ENCODE measurements at regions not wholly inside any gene's neighbourhood (a gene's known extent, or its start where the extent isn't known, plus 50 kb on each side); places are given as distances from the start of the nearest gene placed in this dataset.
"Not testable (repeated sequence)": the region's sequence is repeated elsewhere in the genome, so short reads cannot be mapped to it uniquely, and the experiment has no call there.

DNA sequence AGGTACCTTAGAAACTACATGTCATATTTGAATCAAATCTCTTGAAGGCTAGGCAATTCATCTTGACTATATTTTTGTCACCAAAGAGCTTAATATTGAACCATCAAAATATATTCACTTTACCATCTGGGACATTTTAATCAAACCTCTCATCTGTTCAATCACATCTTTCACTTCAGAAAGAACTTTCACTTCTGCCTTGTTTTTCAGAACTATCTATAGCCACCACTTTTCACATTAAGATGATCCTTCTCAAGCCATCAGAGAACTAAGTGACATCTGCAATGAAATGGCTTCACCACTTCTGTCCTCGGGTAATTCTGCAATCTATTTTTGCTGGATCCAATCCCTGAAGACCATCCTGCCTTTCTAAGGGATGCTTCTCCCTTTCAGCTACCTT, 57.8 kb downstream of the OR2B2 start:
- Mint-ChIP-seq H3K4me1 (no peaks in the 10 kb centered on the region), H3K9me3 (no peaks in the 10 kb centered on the region)

GRCh38 chr6:27851440-27851839, 60.8 kb downstream of the OR2B2 start:
- Mint-ChIP-seq H3K9me3 (no peaks in the 10 kb centered on the region), H3K27ac (no peak overlapping the region)

More for the DNA sequence above, 57.8 kb downstream of the OR2B2 start:
- Mint-ChIP-seq H3K27ac (no peak overlapping the region), H3K4me3 (no peak overlapping the region), H3K36me3 (no peaks in the 10 kb centered on the region)
- DNase-seq (ENCODE audit: low spot score in 2 of 2) (no peak), ATAC-seq (no peak)

GRCh38 chr6:27849001-27849400, 63.2 kb downstream of the OR2B2 start:
- not testable (repeated sequence) for ATAC-seq, H3K27ac Mint-ChIP-seq, H3K4me1 Mint-ChIP-seq

More at GRCh38 chr6:27851440-27851839, 60.8 kb downstream of the OR2B2 start:
- no peak overlapping the region for H3K4me3 Mint-ChIP-seq
- no peaks in the 10 kb centered on the region for H3K36me3 Mint-ChIP-seq
- no peaks in the 10 kb centered on the region for H3K4me1 Mint-ChIP-seq
- ATAC-seq (no peak), DNase-seq (ENCODE audit: low spot score in 2 of 2) (no peak)

GRCh38 chr6:27847706-27848105, 64.5 kb downstream of the OR2B2 start:
- no peak overlapping the region for H3K4me3 Mint-ChIP-seq
- no peaks in the 10 kb centered on the region for H3K36me3 Mint-ChIP-seq
- ATAC-seq = no peak
- H3K4me1 Mint-ChIP-seq = no peaks in the 10 kb centered on the region
- no peaks in the 10 kb centered on the region for H3K9me3 Mint-ChIP-seq
- DNase-seq (ENCODE audit: low spot score in 2 of 2) = no peak
- H3K27ac Mint-ChIP-seq = no peak overlapping the region

More at GRCh38 chr6:27849001-27849400, 63.2 kb downstream of the OR2B2 start:
- H3K9me3 Mint-ChIP-seq; H3K36me3 Mint-ChIP-seq; DNase-seq (ENCODE audit: low spot score in 2 of 2); H3K4me3 Mint-ChIP-seq: not testable (repeated sequence)

- no peaks in the 10 kb centered on the region for H3K36me3 Mint-ChIP-seq
- H3K4me1 Mint-ChIP-seq = peaks cover 7% of the 10 kb centered on the region
- no peaks in the 10 kb centered on the region for H3K9me3 Mint-ChIP-seq
- H3K27ac Mint-ChIP-seq = no peak overlapping the region
- ATAC-seq (no peak), DNase-seq (ENCODE audit: low spot score in 2 of 2) (no peak)
- H3K4me3 Mint-ChIP-seq = no peak overlapping the region
Observed at GRCh38 chr6:27840572-27840971, 71.6 kb downstream of the OR2B2 start.

GRCh38 chr6:27839626-27840475, 72.3 kb downstream of the OR2B2 start:
- no peak for DNase-seq (ENCODE audit: low spot score in 2 of 2)
- Mint-ChIP-seq H3K27ac (no peak overlapping the region), H3K9me3 (no peaks in the 10 kb centered on the region), H3K4me3 (no peak overlapping the region), H3K36me3 (no peaks in the 10 kb centered on the region), H3K4me1 (peaks cover 13% of the 10 kb centered on the region)
- no peak for ATAC-seq

- ATAC-seq (peak; percentile 23), DNase-seq (ENCODE audit: low spot score in 2 of 2) (peak in 1 of 2 donors; percentile 63)
- H3K9me3 Mint-ChIP-seq = no peaks in the 10 kb centered on the region
- no peak overlapping the region for H3K27ac Mint-ChIP-seq
- H3K36me3 Mint-ChIP-seq = no peaks in the 10 kb centered on the region
- H3K4me1 Mint-ChIP-seq = peaks cover 14% of the 10 kb centered on the region
- H3K4me3 Mint-ChIP-seq = no peak overlapping the region
Observed at GRCh38 chr6:27838945-27839625, 73.1 kb downstream of the OR2B2 start.

- DNase-seq (ENCODE audit: low spot score in 2 of 2) (peak; percentile 62 to 91), ATAC-seq (peak; percentile 86)
- Mint-ChIP-seq H3K4me3 (no peak overlapping the region), H3K27ac (no peak overlapping the region), H3K36me3 (no peaks in the 10 kb centered on the region), H3K4me1 (peaks cover 14% of the 10 kb centered on the region), H3K9me3 (no peaks in the 10 kb centered on the region)
Observed at GRCh38 chr6:27838058-27838944, 73.9 kb downstream of the OR2B2 start.

- peaks cover 14% of the 10 kb centered on the region for H3K4me1 Mint-ChIP-seq
- no peak overlapping the region for H3K4me3 Mint-ChIP-seq
- no peaks in the 10 kb centered on the region for H3K36me3 Mint-ChIP-seq
- no peak overlapping the region for H3K27ac Mint-ChIP-seq
- DNase-seq (ENCODE audit: low spot score in 2 of 2) (no peak), ATAC-seq (peak; percentile 36)
- no peaks in the 10 kb centered on the region for H3K9me3 Mint-ChIP-seq
Observed at GRCh38 chr6:27837625-27838057, 74.6 kb downstream of the OR2B2 start.

DNA sequence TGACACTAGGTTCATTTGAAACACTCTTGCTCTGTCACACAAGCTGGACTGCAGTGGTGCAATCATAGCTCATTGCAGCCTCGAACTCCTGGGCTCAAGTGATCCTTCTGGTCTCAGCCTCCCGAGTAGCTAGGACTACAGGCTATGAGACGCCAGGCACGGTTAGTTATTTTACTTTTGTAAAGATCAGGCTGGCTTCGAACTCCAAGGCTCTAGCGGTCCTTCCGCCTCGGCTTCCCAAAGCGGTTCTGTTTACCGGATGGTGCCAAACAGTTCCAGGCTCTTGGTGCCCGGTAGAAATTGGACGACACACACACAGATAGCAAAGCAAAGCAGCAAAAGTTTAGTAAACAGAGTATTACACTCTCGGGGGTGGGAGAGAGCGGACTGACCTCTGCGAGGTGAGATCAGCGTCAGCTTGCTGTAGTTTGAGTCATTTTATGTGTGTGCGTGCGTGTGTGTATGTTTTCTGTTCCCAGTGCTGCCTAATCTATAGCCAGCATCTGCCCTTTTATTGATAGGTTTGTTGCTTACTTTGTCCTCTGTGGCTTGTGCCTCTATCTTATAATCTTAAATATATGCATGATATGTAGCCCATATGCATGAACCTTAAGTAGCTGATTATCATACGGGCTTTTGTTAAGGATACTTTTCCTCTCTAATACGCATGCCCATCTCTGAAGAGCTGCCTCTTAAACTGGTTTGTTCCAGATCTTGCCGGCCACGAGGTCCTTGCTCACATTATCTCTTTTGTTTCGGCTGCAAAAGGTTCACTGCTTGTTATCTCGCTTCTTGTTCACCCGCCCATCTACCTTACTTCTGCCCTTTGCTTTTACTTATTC, 75.2 kb downstream of the OR2B2 start:
- no peaks in the 10 kb centered on the region for H3K36me3 Mint-ChIP-seq
- ATAC-seq (peak; percentile 83), DNase-seq (ENCODE audit: low spot score in 2 of 2) (peak; percentile 36 to 75)
- H3K27ac Mint-ChIP-seq = no peak overlapping the region
- no peaks in the 10 kb centered on the region for H3K9me3 Mint-ChIP-seq
- H3K4me1 Mint-ChIP-seq = peaks cover 14% of the 10 kb centered on the region
- no peak overlapping the region for H3K4me3 Mint-ChIP-seq

DNA sequence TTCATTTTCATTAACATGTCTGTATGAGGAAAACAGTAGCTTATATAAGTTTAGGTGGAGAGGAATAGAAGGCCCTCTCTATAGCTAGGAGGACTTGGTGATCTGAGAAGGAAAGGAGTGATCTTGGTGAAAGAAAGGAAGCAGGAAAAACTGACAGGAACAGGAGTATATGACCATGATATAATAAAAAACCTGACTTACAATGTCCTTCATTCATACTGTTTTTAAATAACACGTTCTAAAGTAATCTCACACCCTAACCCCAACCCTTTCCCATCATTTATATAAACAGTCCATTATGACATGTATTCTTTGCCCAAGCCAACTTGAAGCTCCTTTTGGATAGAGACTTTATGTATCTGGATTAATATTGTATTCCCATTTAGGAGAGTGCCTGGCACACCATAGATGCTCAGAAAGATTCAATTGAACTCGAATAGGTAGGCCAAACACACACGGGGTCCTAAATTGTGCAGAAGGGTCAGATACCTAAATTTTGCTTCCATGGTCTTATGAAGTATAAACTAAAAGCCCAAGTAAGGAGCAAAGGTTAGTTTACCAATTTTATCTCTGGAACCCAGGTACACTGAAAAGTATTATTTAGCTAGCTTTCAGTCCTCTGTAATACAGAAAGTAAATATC, 75.9 kb downstream of the OR2B2 start:
- Mint-ChIP-seq H3K4me3 (no peak overlapping the region), H3K36me3 (peaks cover 5% of the 10 kb centered on the region), H3K27ac (no peak overlapping the region), H3K9me3 (no peaks in the 10 kb centered on the region), H3K4me1 (peaks cover 14% of the 10 kb centered on the region)
- ATAC-seq = no peak
- no peak for DNase-seq (ENCODE audit: low spot score in 2 of 2)

GRCh38 chr6:27834879-27835549, 77.2 kb downstream of the OR2B2 start:
- H3K4me3 Mint-ChIP-seq = peak overlapping the region; percentile 14
- H3K36me3 Mint-ChIP-seq = peaks cover 16% of the 10 kb centered on the region
- no peak for ATAC-seq
- DNase-seq (ENCODE audit: low spot score in 2 of 2) = no peak
- peaks cover 24% of the 10 kb centered on the region for H3K4me1 Mint-ChIP-seq
- no peaks in the 10 kb centered on the region for H3K9me3 Mint-ChIP-seq
- peak overlapping the region; percentile 76 for H3K27ac Mint-ChIP-seq

GRCh38 chr6:27834384-27834783, 77.8 kb downstream of the OR2B2 start:
- DNase-seq (ENCODE audit: low spot score in 2 of 2) (no peak), ATAC-seq (no peak)
- no peak overlapping the region for H3K4me3 Mint-ChIP-seq
- peaks cover 28% of the 10 kb centered on the region for H3K4me1 Mint-ChIP-seq
- H3K36me3 Mint-ChIP-seq = peaks cover 16% of the 10 kb centered on the region
- no peaks in the 10 kb centered on the region for H3K9me3 Mint-ChIP-seq
- H3K27ac Mint-ChIP-seq = no peak overlapping the region
